ENCODE measurements at regions not wholly inside any gene's neighbourhood (a gene's known extent, or its start where the extent isn't known, plus 50 kb on each side); places are given as distances from the start of the nearest gene placed in this dataset.

GRCh38 chr13:107475753-107476453, 739.4 kb downstream of the LIG4 start:
- no peak for DNase-seq (ENCODE audit: low read depth)

- DNase-seq (ENCODE audit: low read depth), result no peak
Observed at GRCh38 chr13:107473253-107473652, 742.1 kb downstream of the LIG4 start.

- no peak for DNase-seq (ENCODE audit: low read depth)
Observed at GRCh38 chr13:107466326-107467099, 748.8 kb downstream of the LIG4 start.

GRCh38 chr13:107462501-107462900, 752.8 kb downstream of the LIG4 start:
- DNase-seq (ENCODE audit: low read depth), result no peak

- DNase-seq (ENCODE audit: low read depth), result no peak
Observed at GRCh38 chr13:107461751-107462150, 753.6 kb downstream of the LIG4 start.

GRCh38 chr13:107459430-107459829, 755.9 kb downstream of the LIG4 start:
- DNase-seq (ENCODE audit: low read depth), result no peak

- no peak for DNase-seq (ENCODE audit: low read depth)
Observed at GRCh38 chr13:107458269-107458668, 757.1 kb downstream of the LIG4 start.

GRCh38 chr13:107457686-107458085, 757.6 kb downstream of the LIG4 start:
- no peak for DNase-seq (ENCODE audit: low read depth)

- no peak for DNase-seq (ENCODE audit: low read depth)
Observed at GRCh38 chr13:107456431-107456830, 758.9 kb downstream of the LIG4 start.

- DNase-seq (ENCODE audit: low read depth), result no peak
Observed at GRCh38 chr13:107452833-107453232, 762.5 kb downstream of the LIG4 start.

- peak; percentile 1 for DNase-seq (ENCODE audit: low read depth)
Observed at GRCh38 chr13:107450931-107451330, 764.4 kb downstream of the LIG4 start.

GRCh38 chr13:107450431-107450830, 764.9 kb downstream of the LIG4 start:
- no peak for DNase-seq (ENCODE audit: low read depth)

GRCh38 chr13:107447591-107447990, 767.7 kb downstream of the LIG4 start:
- DNase-seq (ENCODE audit: low read depth), result no peak

GRCh38 chr13:107441279-107441678, 774.1 kb downstream of the LIG4 start:
- no peak for DNase-seq (ENCODE audit: low read depth)

GRCh38 chr13:107438251-107438650, 777.1 kb downstream of the LIG4 start:
- DNase-seq (ENCODE audit: low read depth), result no peak

GRCh38 chr13:107434347-107434746, 781.0 kb downstream of the LIG4 start:
- no peak for DNase-seq (ENCODE audit: low read depth)

GRCh38 chr13:107427536-107427935, 787.8 kb downstream of the LIG4 start:
- no peak for DNase-seq (ENCODE audit: low read depth)

GRCh38 chr13:107422421-107422820, 792.9 kb downstream of the LIG4 start:
- no peak for DNase-seq (ENCODE audit: low read depth)

GRCh38 chr13:107421951-107422350, 793.4 kb downstream of the LIG4 start:
- DNase-seq (ENCODE audit: low read depth), result no peak

GRCh38 chr13:107421028-107421427, 794.3 kb downstream of the LIG4 start:
- no peak for DNase-seq (ENCODE audit: low read depth)

GRCh38 chr13:107413005-107413404, 802.3 kb downstream of the LIG4 start:
- no peak for DNase-seq (ENCODE audit: low read depth)

- DNase-seq (ENCODE audit: low read depth), result no peak
Observed at GRCh38 chr13:107407074-107407473, 808.3 kb downstream of the LIG4 start.

Measured in LHCN-M2 (cell line).